Ureter (tissue), 1 donor: ENCODE measurements at regions not wholly inside any gene's neighbourhood (a gene's known extent, or its start where the extent isn't known, plus 50 kb on each side); places are given as distances from the start of the nearest gene placed in this dataset.
A peak's percentile ranks its signal among the peaks of the same experiment; 100 is the strongest.

Source experiments
- DNase-seq: peaks from one replicate; pipeline ENCODE4 v3.0.0-alpha.2; 2020; ENCODE audit warnings: low spot score
- donor health status: DM: yes; HTN: yes; CAD: no.

DNA sequence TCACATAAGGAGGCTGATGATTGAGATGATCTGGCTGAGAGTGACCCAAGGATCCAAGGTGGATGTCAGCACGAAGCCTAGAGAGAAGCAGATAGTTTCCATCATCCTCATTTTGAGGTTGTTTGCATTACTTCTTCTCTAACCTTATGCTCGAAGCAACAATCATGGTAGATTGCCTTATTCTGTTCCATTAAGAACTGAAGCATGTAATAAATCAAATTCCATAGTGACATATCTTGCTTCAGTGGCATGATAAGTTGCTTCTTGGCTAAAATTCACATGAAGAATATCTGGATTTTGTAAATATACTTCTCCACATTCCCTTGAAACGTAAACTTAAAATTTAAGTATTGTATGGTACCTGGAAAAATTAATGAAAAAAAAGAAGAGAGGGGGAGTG lies 377.8 kb upstream of the DACH1 start:
- no peak for DNase-seq

DNA sequence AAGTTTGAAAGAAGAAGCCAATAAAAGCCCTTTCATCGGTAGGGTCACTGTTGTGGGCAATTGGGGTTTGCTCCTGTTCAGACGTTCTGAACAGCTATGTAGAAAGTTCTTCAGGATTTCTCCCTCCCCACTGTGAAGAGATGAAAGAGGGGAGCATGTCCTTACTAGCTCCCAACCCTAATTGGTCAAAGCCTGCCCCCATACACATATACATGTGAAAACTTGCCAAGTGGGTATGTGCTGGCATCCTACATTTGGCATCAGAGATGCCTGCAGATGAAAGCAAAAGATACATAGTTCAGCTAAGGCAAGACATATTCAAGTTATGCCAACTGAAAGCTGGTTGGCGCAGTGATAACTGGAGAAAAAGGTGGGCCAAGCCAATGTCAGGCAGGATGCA lies 363.1 kb upstream of the DACH1 start:
- no peak for DNase-seq

DNA sequence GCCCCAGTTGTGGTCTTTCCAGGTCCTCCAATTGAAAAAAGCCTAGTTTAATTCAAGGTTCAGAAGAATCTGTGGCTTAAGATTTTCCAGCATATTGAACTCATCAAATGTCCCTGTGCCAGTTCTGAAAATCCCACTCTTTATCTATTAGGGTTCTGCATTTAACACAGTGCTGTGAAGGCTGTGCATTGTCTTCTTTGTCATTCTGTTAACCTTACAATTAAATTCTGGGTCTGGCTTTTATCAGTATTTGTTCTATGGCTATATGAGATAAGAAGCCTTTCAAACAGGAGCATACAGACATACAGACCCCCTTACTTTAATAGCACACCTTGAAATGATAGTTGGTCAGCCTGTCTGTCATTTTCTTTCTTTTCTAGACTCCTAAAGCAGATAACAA lies 362.1 kb upstream of the DACH1 start:
- no peak for DNase-seq

DNA sequence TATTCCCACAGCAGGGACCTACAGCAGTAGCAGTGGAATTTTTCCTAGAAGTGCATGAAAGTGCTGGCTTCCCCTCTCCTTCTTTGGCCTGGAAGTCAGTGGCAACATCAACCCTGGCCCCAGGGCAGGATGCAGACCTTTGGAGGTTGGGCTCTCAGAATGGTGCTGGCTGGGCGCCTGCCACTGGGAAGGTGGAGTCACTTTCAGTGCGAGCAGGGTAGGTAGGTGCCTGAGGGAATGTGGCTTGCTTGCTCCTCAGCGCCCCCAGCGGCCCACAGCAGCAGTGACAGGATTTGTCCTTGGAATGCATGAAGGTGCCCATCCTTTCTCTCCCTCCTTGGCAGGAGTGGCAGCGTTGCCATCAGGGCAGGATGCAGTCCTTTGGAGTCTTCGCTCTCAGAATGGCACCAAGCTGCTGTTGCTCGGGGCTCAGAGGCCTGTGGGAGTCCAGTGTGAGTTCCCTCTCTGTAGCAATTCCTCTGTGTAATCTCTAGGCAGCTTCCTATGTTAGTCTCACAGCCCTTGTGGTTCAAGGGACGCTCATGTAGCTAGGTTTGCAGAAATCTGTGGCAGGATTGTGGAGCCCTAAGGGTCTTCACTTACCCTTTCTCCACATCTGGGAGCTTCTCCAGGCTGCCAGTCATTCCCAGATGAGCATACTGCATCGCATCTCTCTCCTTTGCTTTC lies 354.4 kb upstream of the DACH1 start:
- no peak for DNase-seq

DNA sequence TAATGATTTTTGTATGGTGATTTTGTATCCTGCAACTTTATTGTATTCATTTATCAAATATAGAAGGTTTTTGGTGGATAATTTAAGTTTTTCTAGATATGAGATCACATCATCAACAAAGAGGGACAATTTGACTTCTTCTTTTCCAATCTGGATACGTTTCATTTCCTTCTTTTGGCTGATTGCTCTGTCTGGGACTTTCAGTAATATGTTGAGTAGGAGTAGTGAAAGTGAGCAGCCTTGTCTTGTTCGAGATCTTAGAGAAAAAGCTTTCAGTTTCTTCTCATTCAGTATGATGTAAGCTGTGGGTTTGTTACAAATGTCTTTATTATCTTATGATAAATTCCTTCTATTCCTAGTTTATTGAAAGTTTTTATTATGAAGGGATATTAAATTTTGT lies 352.0 kb upstream of the DACH1 start:
- no peak for DNase-seq

DNA sequence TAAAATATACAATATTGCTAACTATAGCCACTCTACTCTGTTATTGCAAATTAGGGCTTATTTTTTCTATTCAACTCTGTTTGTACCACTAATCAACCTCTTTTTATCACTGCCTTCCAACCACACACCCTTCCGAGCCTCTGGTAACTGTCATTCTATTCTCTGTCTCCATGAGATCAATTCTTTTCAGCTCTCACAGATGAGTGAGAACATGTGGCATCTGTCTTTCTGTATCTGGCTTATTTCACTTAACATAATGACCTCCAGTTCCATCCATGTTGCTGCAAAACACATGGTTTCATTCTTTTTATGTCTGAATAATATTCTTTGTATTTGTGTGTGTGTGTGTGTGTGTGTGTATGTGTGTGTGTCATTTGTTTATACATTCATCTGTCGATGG lies 350.1 kb upstream of the DACH1 start:
- no peak for DNase-seq

DNA sequence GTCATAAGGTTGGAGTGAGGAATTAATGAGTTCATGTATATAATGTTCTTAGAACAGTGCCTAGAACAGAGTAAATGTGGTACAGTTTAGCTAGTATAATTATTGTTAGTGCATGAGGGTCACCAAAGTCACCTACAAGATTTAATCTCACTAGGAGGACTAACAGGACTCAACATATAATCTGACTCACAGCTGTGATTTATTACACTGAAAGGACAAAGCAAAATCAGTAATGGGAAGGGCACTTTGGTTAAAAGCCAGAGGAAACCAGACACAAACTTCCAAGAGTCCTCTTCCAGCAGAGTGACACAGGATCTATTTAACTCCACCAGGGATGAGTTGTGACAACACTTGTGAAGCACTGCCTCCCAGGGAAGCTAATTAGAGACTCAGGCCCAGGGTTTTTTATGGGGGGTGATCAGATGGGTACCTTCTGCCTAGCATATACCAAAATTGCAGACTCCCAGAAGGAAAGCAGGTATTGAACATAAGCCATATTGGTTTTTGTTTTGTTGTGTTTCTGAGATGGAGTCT lies 341.2 kb upstream of the DACH1 start:
- no peak for DNase-seq

DNA sequence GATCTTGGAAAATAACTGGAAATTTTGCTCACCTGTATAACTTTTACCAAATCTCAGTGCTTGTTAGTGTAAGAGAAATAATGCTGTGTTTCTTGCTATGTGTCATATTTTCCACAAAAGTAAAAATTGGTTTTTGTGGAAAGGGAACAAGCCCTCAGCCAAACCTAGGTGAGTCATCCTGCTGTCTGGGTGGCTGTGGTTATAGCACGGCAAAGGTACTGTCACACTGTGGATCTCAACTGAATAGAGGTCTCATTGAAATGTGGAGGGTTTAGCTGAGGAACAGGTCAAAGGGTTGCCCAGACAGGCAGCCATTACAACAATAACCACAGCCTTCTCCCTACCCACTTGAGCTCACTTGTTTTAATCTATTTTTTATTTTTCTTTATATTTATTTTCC lies 338.8 kb upstream of the DACH1 start:
- DNase-seq = no peak

DNA sequence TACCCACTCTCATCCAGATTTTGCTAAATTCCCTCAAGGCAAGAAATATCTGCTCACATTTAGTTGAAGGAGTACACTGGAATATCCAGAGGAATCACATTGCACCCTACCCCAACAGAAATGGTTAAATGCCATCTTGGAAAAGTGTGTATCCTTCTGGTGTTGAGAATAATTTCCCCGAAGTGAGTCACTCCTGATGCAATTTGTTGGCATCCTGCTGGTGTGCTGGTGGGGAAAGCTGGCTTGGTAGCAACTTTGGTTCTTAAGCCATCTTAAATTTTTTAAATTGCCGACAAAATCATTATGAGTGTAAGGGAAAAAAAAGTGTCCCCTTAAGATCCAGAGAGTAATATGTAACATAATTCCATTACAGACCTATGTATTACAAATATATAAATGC lies 337.3 kb upstream of the DACH1 start:
- no peak for DNase-seq

DNA sequence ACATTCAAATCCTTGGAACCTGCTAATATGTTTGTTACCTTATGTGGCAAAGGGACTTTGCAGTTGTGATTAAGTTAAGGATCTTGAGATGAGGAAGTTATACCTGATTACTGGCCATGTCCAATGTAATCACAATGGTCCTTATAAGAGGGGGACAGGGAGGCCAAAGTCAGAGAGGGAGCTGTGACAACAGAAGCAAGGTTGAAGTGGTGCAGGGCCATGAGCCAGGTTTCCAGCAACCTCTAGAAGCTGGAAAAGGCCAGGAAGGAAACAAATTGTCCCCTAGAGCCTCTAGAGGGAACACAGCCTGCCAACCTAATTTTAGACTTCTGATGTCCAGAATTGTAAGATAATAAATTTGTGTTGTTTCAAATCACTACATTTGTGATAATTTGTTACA lies 334.7 kb upstream of the DACH1 start:
- no peak for DNase-seq

DNA sequence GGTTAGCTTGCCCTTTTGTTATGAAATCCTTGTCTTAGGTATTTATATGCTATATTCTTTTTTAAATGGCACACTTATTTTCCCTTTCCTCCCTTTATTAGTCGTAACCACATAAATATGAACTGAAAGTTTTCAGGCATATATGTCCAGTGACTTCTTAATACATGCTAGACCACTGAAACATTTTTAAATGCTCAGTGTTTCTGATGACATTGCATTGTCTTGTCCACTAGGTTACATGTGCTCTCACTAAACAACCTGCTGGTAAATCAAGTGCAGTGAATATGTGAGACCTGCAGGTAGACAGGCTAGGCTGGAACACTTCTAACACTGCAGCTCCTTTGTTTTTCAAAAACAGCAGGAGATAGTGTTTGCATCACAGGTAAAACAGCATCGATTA lies 332.6 kb upstream of the DACH1 start:
- no peak for DNase-seq

DNA sequence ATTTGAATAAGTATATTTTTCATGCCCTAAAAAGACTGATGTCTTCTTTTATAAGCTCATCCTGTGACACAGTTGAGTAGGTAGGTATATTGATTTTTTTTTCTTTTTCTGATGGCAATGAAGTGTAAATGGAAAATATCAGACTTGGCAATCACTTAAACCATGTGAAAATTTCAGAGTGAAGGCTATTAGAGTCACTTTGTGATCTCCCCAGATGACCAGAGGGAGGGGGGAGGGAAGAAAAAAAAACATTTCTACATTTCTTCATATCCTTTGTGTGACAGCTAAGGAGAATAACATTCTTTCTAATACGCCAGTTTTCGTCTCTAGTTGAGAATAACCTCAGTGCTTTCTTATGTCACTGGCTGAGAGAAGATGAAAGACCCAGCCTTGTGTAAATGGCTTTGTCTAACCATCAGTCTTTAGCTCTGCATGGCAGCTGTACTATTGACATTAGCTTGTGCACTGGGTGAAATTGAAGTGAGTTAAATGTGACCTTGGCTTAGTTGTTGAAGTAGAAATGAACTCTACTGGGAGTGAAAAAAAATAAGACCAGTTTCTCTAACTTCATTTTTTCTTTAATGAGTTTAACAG lies 332.1 kb upstream of the DACH1 start:
- no peak for DNase-seq

DNA sequence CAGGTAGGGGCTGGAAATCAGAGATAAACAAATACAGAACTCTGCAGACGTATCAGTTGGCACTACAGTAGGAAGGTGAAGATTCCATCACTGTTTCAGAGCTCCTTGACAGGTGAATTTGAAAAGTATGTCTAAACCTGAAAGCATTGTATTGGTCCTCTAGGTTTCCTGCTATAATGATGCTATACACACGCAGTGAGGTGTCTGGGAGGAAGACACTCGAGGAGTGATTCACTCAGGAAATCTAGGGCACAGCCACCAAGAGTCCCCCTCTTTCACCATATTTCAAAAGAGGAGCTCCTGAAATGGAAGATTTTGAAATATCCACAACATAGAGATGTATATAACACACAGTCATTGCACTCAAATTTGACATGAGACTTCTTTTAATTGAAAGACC lies 331.0 kb upstream of the DACH1 start:
- no peak for DNase-seq

DNA sequence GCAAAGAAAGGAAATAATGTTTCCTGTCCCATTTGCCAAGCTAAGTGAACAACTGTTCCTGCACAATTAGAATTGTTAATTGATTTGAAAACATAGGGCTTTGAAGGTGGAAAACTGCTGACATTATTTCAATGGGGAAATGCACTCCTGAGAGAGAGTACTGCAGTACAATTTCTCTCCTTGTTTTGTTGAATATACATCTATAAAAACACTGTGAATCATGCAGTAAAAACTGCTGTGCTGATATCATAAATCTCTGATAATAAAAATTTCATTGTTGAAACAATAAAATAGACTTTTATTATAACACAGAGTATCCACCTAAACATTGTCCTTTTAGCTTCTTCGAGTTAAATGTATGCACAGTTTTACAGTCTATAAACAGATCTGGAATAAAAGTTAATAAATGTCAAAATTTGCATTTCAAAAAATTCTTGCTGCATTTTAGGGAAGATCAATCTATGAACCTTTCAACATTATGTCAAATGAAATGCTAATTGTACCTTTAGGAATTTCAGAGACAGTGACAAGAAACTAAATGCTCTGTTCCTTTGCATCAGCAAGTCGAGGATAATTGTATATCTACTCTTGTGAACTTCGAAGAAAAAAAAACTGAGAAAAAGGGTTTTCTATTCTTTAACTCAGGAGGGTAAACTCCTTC lies 328.2 kb upstream of the DACH1 start:
- DNase-seq = no peak

DNA sequence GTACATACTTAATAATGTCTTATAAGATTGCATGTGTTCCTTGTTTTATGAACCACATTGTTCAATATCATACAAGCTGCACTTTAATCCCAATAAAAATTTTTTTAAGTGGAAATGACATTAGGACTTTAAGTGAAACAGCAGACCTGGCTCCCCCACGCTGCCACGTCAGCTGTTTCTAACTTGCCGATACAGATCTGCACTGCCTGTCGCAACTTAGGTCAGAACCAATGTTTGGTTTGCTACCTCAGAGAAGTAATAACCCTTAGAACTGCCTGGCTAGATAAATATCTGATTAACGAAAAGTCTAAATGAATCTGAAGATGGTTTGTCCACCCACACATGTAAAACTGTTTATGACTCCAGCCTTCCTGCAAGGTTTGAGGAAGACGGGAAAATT lies 327.5 kb upstream of the DACH1 start:
- DNase-seq = peak; percentile 55

DNA sequence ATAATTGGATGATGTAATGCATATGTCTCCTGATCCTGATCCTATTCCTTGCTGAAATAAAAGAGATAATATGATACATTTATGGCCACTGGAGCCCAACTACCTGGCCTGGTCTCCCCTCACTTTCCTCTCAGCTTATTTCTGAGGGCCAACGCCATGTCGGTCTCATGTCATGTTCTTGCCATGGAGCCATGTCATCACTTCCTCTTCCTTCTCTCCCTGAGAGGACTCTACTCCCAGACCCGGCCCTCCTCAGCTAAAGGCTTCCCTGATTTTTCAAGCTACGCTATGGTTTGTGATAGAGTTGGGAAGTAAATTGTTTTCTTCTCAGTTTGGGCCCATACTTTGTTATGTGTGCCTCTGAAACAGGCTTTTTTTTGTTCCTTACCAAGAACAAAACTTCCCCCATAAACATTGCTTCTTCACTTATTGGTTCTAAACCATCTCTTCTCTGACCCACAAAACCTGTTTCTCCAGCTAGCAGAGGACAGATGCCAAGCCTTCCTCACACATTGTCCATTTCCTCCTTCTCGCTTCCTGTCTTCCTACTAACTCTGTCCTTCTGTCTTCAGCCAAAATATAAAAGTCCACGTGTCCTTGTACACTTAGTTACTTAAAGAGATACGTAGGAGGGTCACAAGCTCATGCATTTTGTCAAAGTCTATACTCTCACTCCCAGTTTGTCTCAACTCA lies 319.9 kb upstream of the DACH1 start:
- no peak for DNase-seq

DNA sequence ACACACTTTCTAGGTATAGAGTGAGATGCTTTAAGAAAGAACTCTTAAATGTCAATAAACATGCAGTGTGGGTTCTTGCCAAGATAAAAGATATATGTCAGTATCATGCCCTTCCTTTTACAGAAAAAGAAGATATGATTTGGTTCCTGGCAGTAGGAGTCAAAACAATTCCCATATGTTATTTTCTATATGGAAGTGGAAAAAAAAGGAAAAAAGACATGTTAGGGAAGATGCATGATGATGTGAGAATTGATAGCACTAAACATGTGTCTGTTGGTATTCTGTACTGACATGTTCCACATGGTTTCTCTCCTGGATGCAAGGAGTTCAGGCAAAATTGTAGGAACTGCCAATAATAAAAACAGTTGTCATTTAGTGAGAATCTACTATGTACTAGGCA lies 318.8 kb upstream of the DACH1 start:
- DNase-seq = no peak

DNA sequence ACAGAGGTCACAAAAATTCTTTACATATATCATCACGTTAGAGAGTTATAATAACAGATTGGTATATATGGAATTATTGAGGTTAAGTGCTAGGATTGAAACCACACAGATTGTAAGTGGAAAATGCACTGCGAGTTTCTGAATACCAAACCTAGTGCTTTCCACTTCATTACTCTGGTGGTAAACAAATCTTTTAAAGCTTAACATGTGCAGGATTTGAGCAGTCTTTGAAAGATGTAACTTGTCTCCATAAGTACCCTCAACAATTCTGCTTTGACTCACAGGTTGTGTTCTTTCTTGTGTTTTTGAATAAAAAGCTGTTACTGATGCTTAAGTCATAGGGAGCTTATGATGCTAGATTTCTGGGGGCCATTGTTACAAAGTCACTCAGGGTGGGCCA lies 314.7 kb upstream of the DACH1 start:
- no peak for DNase-seq

DNA sequence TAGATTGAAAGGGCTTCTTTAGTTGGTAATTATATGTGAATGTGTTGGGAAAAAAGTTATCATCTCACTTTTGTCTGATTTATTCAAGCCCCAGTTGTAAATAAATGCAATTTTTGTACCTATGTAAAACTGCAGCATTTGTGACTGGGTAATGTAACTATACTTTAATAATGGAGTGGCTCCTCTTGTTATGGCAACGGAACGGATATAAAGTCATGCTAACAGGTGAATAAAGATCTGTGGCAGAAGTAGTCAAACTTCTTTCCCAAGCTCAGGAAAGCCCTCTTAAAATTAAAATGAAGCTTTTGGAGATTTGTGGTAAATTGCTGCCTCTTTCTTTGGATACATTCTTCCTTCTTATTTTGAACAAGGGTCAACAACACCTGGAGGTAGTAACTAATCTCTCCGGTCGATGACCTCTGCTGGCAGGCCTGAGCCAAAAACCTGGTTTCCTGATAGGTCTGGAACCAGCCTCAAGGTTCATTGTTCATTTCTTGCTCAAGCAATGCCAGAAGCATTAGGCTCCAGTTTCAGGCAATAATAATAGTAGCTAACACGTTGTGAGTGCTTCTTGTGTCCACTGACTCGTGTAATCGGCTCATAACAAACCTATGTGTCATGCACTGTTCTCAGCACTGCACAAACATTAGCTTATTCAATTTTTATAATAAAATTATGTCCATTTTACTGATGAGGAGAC lies 313.4 kb upstream of the DACH1 start:
- no peak for DNase-seq

DNA sequence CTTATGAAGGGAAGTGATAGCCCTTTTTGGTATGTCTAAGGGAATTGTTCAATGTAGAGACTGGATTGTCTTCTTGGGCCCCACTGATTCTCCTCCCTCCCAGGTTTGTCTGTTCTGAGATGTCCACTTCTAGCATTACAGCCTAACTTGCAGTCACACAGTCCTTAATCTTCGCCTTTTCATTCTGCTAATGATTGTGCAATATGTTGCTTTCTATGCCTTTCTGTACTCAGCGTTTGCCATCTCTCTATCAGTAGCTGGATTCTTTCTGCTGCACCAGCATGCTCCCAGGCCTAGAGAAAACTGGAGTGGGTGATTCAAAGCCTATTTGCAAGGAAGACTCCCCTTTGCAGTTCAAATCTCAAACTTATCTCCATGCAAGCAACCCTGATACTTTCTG lies 307.5 kb upstream of the DACH1 start:
- DNase-seq = no peak

DNA sequence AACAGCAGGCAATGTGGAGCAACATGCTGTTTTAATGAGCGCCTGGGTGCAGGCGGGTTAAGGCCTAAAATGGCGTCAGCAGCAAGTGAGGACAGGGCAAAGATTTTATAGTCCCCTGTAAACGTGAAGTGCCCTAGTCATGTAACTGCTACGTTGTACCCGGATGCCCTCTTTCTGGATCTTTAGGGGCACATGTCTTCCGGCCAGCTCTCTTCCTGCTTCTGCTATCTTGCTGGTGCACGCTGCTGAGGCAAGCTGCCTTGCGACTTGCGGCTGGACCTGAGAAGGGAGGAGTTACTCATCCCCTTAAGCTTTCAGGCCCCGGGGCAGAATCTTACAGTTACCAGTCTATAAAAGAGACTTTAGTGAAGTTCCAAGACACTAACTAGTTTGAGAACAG lies 303.6 kb upstream of the DACH1 start:
- no peak for DNase-seq
